ENCODE measurements at regions not wholly inside any gene's neighbourhood (a gene's known extent, or its start where the extent isn't known, plus 50 kb on each side); places are given as distances from the start of the nearest gene placed in this dataset.

GRCh38 chr14:39868251-39868650 is 436.0 kb upstream of the FBXO33 start:
- no peak overlapping the region for H3K27ac ChIP-seq
- intact Hi-C loops (cut with DNase I): no loop called here
- WGBS, 2 donors: 42 to 47% methylated on average over 3 of the region's 3 CpGs
- H3K36me3 ChIP-seq: no peaks in the 10 kb centered on the region
- no peaks in the 10 kb centered on the region for H3K9me3 ChIP-seq
- H3K27me3 ChIP-seq: no peaks in the 10 kb centered on the region
- no peaks in the 10 kb centered on the region for H3K4me1 ChIP-seq
- TF ChIP-seq POLR2A (IDR thresholded peaks at IDR 0.05) (no peak), CTCF (IDR thresholded peaks at IDR 0.05) (no peak)
- DNase-seq: no peak
- no peak overlapping the region for H3K4me3 ChIP-seq (replicated peaks in 1 of 3)

GRCh38 chr14:39863441-39863840 is 431.2 kb upstream of the FBXO33 start:
- WGBS, 2 donors: 91 to 93% methylated on average over 1 of the region's 1 CpG
- no peak for TF ChIP-seq POLR2A (IDR thresholded peaks at IDR 0.05)
- no peak for TF ChIP-seq CTCF (IDR thresholded peaks at IDR 0.05)
- Histone ChIP-seq H3K4me3 (replicated peaks in 1 of 3) (no peak overlapping the region), H3K9me3 (no peaks in the 10 kb centered on the region), H3K4me1 (no peaks in the 10 kb centered on the region), H3K27me3 (no peaks in the 10 kb centered on the region), H3K36me3 (no peaks in the 10 kb centered on the region), H3K27ac (no peak overlapping the region)
- intact Hi-C loops (cut with DNase I): no loop called here
- no peak for DNase-seq

- no peak overlapping the region for H3K4me3 ChIP-seq (replicated peaks in 1 of 3)
- DNase-seq: no peak
- H3K36me3 ChIP-seq: no peaks in the 10 kb centered on the region
- no peaks in the 10 kb centered on the region for H3K9me3 ChIP-seq
- 59 to 61% methylated on average over 2 of the region's 2 CpGs for WGBS, 2 donors
- no peak overlapping the region for H3K27ac ChIP-seq
- H3K4me1 ChIP-seq: no peaks in the 10 kb centered on the region
- intact Hi-C loops (cut with DNase I): no loop called here
- no peaks in the 10 kb centered on the region for H3K27me3 ChIP-seq
- TF ChIP-seq CTCF (IDR thresholded peaks at IDR 0.05) (no peak), POLR2A (IDR thresholded peaks at IDR 0.05) (no peak)
Observed at GRCh38 chr14:39861696-39862095, 429.5 kb upstream of the FBXO33 start.

GRCh38 chr14:39861229-39861600 is 429.0 kb upstream of the FBXO33 start:
- no peaks in the 10 kb centered on the region for H3K9me3 ChIP-seq
- no peaks in the 10 kb centered on the region for H3K27me3 ChIP-seq
- H3K27ac ChIP-seq: no peak overlapping the region
- no peaks in the 10 kb centered on the region for H3K4me1 ChIP-seq
- H3K36me3 ChIP-seq: no peaks in the 10 kb centered on the region
- no peak overlapping the region for H3K4me3 ChIP-seq (replicated peaks in 1 of 3)
- TF ChIP-seq POLR2A (IDR thresholded peaks at IDR 0.05) (no peak), CTCF (IDR thresholded peaks at IDR 0.05) (no peak)
- 56 to 75% methylated on average over 4 of the region's 4 CpGs for WGBS, 2 donors
- intact Hi-C loops (cut with DNase I): no loop called here
- DNase-seq: no peak

GRCh38 chr14:39860596-39861228 is 428.5 kb upstream of the FBXO33 start:
- intact Hi-C loops (cut with DNase I): no loop called here
- TF ChIP-seq CTCF (IDR thresholded peaks at IDR 0.05) (no peak), POLR2A (IDR thresholded peaks at IDR 0.05) (no peak)
- H3K36me3 ChIP-seq: no peaks in the 10 kb centered on the region

More at GRCh38 chr14:39860596-39861228, 428.5 kb upstream of the FBXO33 start:
- Histone ChIP-seq H3K27me3 (no peaks in the 10 kb centered on the region), H3K9me3 (no peaks in the 10 kb centered on the region), H3K4me1 (no peaks in the 10 kb centered on the region), H3K27ac (no peak overlapping the region), H3K4me3 (replicated peaks in 1 of 3) (no peak overlapping the region)
- 68 to 78% methylated on average over 8 of the region's 8 CpGs for WGBS, 2 donors
- DNase-seq: no peak
